ENCODE measurements at regions not wholly inside any gene's neighbourhood (a gene's known extent, or its start where the extent isn't known, plus 50 kb on each side); places are given as distances from the start of the nearest gene placed in this dataset.

GRCh38 chr4:171636606-171637005 is 176.6 kb upstream of the GALNTL6 start:
- no peak for DNase-seq (ENCODE audit: low spot score)

GRCh38 chr4:171629737-171630136 is 183.5 kb upstream of the GALNTL6 start:
- no peak for DNase-seq (ENCODE audit: low spot score)

GRCh38 chr4:171629182-171629581 is 184.0 kb upstream of the GALNTL6 start:
- no peak for DNase-seq (ENCODE audit: low spot score)

GRCh38 chr4:171626554-171626953 is 186.7 kb upstream of the GALNTL6 start:
- no peak for DNase-seq (ENCODE audit: low spot score)

GRCh38 chr4:171622729-171623128 is 190.5 kb upstream of the GALNTL6 start:
- DNase-seq (ENCODE audit: low spot score) = no peak

- no peak for DNase-seq (ENCODE audit: low spot score)
These were observed 191.6 kb upstream of the GALNTL6 start for GRCh38 chr4:171621646-171622045.

GRCh38 chr4:171612907-171613306 is 200.3 kb upstream of the GALNTL6 start:
- DNase-seq (ENCODE audit: low spot score) = no peak

- DNase-seq (ENCODE audit: low spot score) = no peak
These were observed 210.4 kb upstream of the GALNTL6 start for GRCh38 chr4:171602638-171603355.

- DNase-seq (ENCODE audit: low spot score) = no peak
These were observed 212.1 kb upstream of the GALNTL6 start for GRCh38 chr4:171601091-171601490.

- DNase-seq (ENCODE audit: low spot score) = no peak
These were observed 213.6 kb upstream of the GALNTL6 start for GRCh38 chr4:171599628-171600027.

- DNase-seq (ENCODE audit: low spot score) = no peak
These were observed 218.9 kb upstream of the GALNTL6 start for GRCh38 chr4:171594293-171594692.

GRCh38 chr4:171590716-171591115 is 222.5 kb upstream of the GALNTL6 start:
- no peak for DNase-seq (ENCODE audit: low spot score)

GRCh38 chr4:171588764-171589163 is 224.4 kb upstream of the GALNTL6 start:
- no peak for DNase-seq (ENCODE audit: low spot score)

GRCh38 chr4:171588051-171588545 is 225.1 kb upstream of the GALNTL6 start:
- no peak for DNase-seq (ENCODE audit: low spot score)

GRCh38 chr4:171583790-171584189 is 229.4 kb upstream of the GALNTL6 start:
- DNase-seq (ENCODE audit: low spot score) = no peak

- DNase-seq (ENCODE audit: low spot score) = no peak
These were observed 230.1 kb upstream of the GALNTL6 start for GRCh38 chr4:171582961-171583581.

- no peak for DNase-seq (ENCODE audit: low spot score)
These were observed 240.0 kb upstream of the GALNTL6 start for GRCh38 chr4:171573181-171573580.

GRCh38 chr4:171565130-171565788 is 247.9 kb upstream of the GALNTL6 start:
- DNase-seq (ENCODE audit: low spot score) = no peak

- DNase-seq (ENCODE audit: low spot score) = no peak
These were observed 251.8 kb upstream of the GALNTL6 start for GRCh38 chr4:171561419-171561818.

GRCh38 chr4:171553961-171554360 is 259.2 kb upstream of the GALNTL6 start:
- DNase-seq (ENCODE audit: low spot score) = no peak

- DNase-seq (ENCODE audit: low spot score) = no peak
These were observed 270.6 kb upstream of the GALNTL6 start for GRCh38 chr4:171542640-171543039.

- DNase-seq (ENCODE audit: low spot score) = no peak
These were observed 274.6 kb upstream of the GALNTL6 start for GRCh38 chr4:171538601-171539100.

GRCh38 chr4:171534391-171534790 is 278.8 kb upstream of the GALNTL6 start:
- DNase-seq (ENCODE audit: low spot score) = no peak

Measured in umbilical cord (tissue), 1 donor.